Stimulated activated memory B cell treated with anti-CD40 and anti-IgM and Interleukin-4, amounts not matched to agents 10 μg/mL and 1 μg/mL and 100 μg/mL, for 72 hours (primary cell): ENCODE measurements at regions not wholly inside any gene's neighbourhood (a gene's known extent, or its start where the extent isn't known, plus 50 kb on each side); places are given as distances from the start of the nearest gene placed in this dataset.

Experiments
- ATAC-seq: fragments of 150-1000 bp; cut with Tn5 transposase; 2 replicates; pipeline ENCODE4 v1.10.0; 2021
- H3K27ac Mint-ChIP-seq: one replicate; pipeline ENCODE4 v1.8.0; 2022; ENCODE audit warnings: mild to moderate bottlenecking, mixed read lengths
- H3K27me3 Mint-ChIP-seq: one replicate; pipeline ENCODE4 v1.8.0; 2022; ENCODE audit warnings: mixed read lengths
- H3K36me3 Mint-ChIP-seq: one replicate; pipeline ENCODE4 v1.8.0; 2022; ENCODE audit warnings: mixed read lengths
- H3K4me1 Mint-ChIP-seq: one replicate; pipeline ENCODE4 v1.8.0; 2022; ENCODE audit warnings: mixed read lengths
- H3K4me3 Mint-ChIP-seq: one replicate; pipeline ENCODE4 v1.8.0; 2022; ENCODE audit warnings: mild to moderate bottlenecking, moderate library complexity, mixed read lengths
- H3K9me3 Mint-ChIP-seq: one replicate; pipeline ENCODE4 v1.8.0; 2022; ENCODE audit warnings: mixed read lengths

GRCh38 chr1:185425163-185425562 lies 108.1 kb upstream of the IVNS1ABP start:
- Mint-ChIP-seq H3K9me3 (peaks cover 11% of the 10 kb centered on the region), H3K27ac (no peak overlapping the region), H3K36me3 (no peaks in the 10 kb centered on the region), H3K4me1 (no peaks in the 10 kb centered on the region), H3K4me3 (no peak overlapping the region), H3K27me3 (no peaks in the 10 kb centered on the region)
- ATAC-seq: no peak

- H3K4me3 Mint-ChIP-seq: no peak overlapping the region
- no peak for ATAC-seq
- H3K27ac Mint-ChIP-seq: no peak overlapping the region
- H3K36me3 Mint-ChIP-seq: no peaks in the 10 kb centered on the region
- no peaks in the 10 kb centered on the region for H3K4me1 Mint-ChIP-seq
- H3K9me3 Mint-ChIP-seq: no peaks in the 10 kb centered on the region
- no peaks in the 10 kb centered on the region for H3K27me3 Mint-ChIP-seq
Measured at GRCh38 chr1:185421485-185422107, 104.6 kb upstream of the IVNS1ABP start.

GRCh38 chr1:185420588-185421081 lies 103.6 kb upstream of the IVNS1ABP start:
- H3K27me3 Mint-ChIP-seq: no peaks in the 10 kb centered on the region
- ATAC-seq: no peak
- no peak overlapping the region for H3K27ac Mint-ChIP-seq
- H3K9me3 Mint-ChIP-seq: no peaks in the 10 kb centered on the region
- H3K36me3 Mint-ChIP-seq: no peaks in the 10 kb centered on the region
- no peak overlapping the region for H3K4me3 Mint-ChIP-seq
- no peaks in the 10 kb centered on the region for H3K4me1 Mint-ChIP-seq

DNA sequence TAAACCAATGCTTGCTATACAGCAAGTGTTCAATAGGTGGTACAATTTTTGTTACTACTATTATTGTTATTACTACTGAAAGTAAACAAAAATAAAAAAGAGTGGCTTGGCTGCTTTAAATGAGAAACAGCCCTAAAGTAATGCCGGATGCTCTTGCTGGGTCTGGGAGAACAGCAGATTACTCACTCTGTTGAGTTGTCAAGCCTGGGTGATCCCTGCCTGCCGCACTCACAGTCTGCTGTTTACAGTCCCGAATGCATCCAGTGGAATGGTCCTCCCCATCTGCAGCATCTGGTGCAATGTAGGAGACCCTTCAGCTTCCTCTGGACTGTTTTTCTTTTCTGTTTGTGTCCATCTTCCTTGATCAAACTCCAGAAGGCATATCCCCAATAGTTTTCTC lies 102.7 kb upstream of the IVNS1ABP start:
- ATAC-seq: no peak
- no peak overlapping the region for H3K4me3 Mint-ChIP-seq
- H3K27me3 Mint-ChIP-seq: no peaks in the 10 kb centered on the region
- H3K4me1 Mint-ChIP-seq: no peaks in the 10 kb centered on the region
- no peaks in the 10 kb centered on the region for H3K36me3 Mint-ChIP-seq
- H3K27ac Mint-ChIP-seq: no peak overlapping the region
- H3K9me3 Mint-ChIP-seq: no peaks in the 10 kb centered on the region

DNA sequence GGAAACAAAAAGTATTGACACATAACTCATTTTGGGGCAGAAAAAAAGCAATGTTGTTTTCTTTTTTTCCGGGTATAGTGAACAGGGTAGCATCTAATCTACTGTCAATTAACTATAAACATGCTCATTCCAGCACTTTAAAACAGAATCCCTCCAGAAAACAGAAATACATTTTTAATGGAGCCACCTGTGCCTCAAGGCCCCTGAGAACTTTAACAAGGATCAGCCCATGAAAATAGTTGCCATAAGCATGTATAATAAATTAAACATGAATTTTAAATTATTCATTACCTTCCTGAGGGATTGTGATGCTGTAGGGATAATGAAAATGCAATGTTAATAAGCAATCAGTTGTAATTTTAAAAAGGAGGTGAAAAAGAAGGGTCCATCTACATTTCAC lies 101.4 kb upstream of the IVNS1ABP start:
- no peaks in the 10 kb centered on the region for H3K4me1 Mint-ChIP-seq
- H3K27me3 Mint-ChIP-seq: no peaks in the 10 kb centered on the region
- no peak for ATAC-seq
- H3K36me3 Mint-ChIP-seq: no peaks in the 10 kb centered on the region
- no peak overlapping the region for H3K4me3 Mint-ChIP-seq
- no peak overlapping the region for H3K27ac Mint-ChIP-seq
- no peaks in the 10 kb centered on the region for H3K9me3 Mint-ChIP-seq

DNA sequence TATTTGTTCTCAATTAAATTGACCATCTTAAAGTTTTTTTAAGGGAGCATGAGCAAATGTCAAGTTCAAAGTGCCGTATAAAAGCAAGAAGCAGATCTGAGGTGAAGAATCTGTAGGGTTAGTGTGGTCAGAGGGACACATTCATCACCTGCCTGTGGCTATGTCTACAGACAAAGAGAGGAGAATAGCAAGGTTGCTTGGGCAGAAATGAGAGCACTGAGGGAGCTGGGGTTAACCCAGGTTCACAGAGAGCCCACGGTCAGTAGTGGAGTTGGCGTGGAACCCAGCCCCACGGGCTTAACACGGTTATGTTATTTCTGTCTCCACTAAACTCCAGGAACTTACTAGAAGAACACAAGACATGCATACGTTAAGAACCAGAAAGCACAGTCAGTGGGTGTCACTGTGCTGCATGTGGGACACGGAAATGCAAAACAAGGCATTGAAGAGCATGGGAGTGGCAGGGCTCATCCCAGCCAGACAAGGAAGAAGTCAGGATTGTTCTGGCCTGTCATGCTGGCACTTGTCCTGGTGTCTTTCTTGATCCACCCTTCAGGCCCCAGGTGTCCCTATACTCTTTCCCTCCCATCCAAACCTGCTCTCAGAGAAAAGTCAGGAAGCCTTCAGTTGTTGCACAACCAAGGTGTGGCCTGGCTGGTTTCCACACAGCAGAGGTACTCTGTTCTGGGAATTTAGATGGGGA lies 95.5 kb upstream of the IVNS1ABP start:
- Mint-ChIP-seq H3K27ac (no peak overlapping the region), H3K4me1 (peaks cover 26% of the 10 kb centered on the region), H3K4me3 (no peak overlapping the region), H3K9me3 (no peaks in the 10 kb centered on the region), H3K36me3 (no peaks in the 10 kb centered on the region), H3K27me3 (no peaks in the 10 kb centered on the region)
- ATAC-seq: no peak

DNA sequence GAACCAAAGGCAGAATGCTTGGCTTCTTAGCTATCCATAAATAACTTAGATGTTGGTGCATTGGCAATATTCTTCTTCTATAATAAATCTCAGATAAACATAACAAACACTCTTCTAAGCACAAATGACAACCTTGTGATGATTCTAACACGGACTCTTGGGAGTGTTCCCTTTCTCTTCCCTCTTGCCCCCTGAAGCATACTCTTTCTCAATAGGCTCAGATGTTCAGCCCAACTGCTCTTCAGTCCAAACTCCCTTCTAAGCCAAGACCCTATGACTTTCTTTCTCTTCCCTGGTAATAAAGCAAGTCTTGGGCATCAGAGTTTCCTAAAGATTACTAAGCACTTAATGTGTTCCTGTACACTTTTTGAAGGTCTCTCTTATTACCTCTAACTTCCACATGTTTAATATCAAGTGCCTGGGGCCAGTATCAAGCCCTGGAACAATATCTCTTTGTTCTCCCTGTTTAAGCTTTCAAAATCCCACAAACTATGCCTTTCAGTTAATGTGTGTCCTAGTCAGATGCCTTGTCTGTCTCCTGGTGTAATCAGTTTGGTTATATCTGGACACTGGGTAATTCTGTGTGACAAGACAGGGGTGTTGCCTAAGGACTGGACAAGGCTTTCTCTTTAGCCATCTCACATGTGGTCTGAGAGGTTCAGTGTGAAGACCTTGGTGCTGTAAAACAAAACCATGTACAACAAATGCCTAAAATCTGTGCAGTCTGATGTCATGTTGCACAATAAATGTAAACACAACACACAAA lies 92.9 kb upstream of the IVNS1ABP start:
- peaks cover under 1% of the 10 kb centered on the region for H3K27me3 Mint-ChIP-seq
- H3K9me3 Mint-ChIP-seq: no peaks in the 10 kb centered on the region
- H3K4me1 Mint-ChIP-seq: peaks cover 35% of the 10 kb centered on the region
- H3K27ac Mint-ChIP-seq: no peak overlapping the region
- ATAC-seq: no peak
- H3K36me3 Mint-ChIP-seq: no peaks in the 10 kb centered on the region
- no peak overlapping the region for H3K4me3 Mint-ChIP-seq

DNA sequence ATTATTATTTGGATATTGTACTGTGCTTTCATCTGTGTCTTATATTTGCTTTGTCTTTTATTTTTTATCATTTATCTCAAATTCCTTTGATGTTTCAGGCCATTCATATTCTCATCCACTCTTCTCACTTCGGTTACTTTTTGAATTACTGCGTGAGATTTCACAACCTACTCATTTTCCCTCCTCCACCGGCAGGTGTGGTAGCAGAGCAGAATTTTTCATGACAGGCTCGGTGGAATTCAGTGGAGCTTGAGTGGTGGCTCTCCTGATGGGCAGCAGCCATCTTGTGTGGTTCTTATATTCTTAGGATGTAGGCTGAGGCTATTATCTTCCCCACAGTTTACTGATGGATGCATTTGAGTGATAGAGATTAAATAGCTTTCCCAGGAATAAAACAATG lies 92.3 kb upstream of the IVNS1ABP start:
- no peak overlapping the region for H3K4me3 Mint-ChIP-seq
- peak overlapping the region; percentile 66 for H3K27ac Mint-ChIP-seq
- no peaks in the 10 kb centered on the region for H3K36me3 Mint-ChIP-seq
- H3K9me3 Mint-ChIP-seq: no peaks in the 10 kb centered on the region
- H3K4me1 Mint-ChIP-seq: peaks cover 35% of the 10 kb centered on the region
- H3K27me3 Mint-ChIP-seq: peaks cover 7% of the 10 kb centered on the region
- ATAC-seq: no peak

DNA sequence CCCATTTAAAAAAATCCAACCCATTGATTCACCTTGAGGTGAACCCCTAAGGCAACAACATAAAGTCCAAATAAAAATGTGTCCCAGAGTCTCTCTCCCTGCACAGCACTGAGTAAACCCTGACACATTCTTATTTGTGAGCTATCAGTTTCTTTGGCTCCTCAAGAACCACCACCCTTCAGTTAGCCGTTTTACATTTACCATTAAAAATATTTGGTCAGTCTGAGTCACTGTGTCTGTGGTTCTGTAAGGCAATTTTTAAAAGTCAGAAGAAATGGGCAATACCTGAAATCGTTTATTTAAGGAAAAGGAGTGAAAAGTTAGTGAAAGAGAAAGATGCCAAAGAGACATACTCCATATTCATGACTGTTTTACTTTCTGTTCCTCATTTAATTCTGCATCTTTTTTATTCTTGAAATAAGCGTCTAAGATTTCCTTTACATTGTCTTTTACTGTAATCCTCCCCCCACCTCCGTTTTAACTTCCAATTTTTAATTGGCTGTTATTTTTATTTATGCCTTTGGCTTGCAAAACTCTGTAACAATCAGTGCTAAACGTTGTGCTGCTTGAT lies 91.7 kb upstream of the IVNS1ABP start:
- peak overlapping the region; percentile 66 for H3K27ac Mint-ChIP-seq
- no peak for ATAC-seq
- no peaks in the 10 kb centered on the region for H3K36me3 Mint-ChIP-seq
- peak overlapping the region; percentile 40 for H3K4me3 Mint-ChIP-seq
- H3K9me3 Mint-ChIP-seq: no peaks in the 10 kb centered on the region
- H3K4me1 Mint-ChIP-seq: peaks cover 35% of the 10 kb centered on the region
- H3K27me3 Mint-ChIP-seq: peaks cover 8% of the 10 kb centered on the region

GRCh38 chr1:185406691-185407009 lies 89.6 kb upstream of the IVNS1ABP start:
- no peaks in the 10 kb centered on the region for H3K9me3 Mint-ChIP-seq
- H3K36me3 Mint-ChIP-seq: no peaks in the 10 kb centered on the region
- peak; percentile 59 for ATAC-seq
- H3K27me3 Mint-ChIP-seq: peaks cover 18% of the 10 kb centered on the region
- peaks cover 35% of the 10 kb centered on the region for H3K4me1 Mint-ChIP-seq
- no peak overlapping the region for H3K27ac Mint-ChIP-seq
- H3K4me3 Mint-ChIP-seq: no peak overlapping the region

GRCh38 chr1:185406006-185406690 lies 89.1 kb upstream of the IVNS1ABP start:
- Mint-ChIP-seq H3K36me3 (no peaks in the 10 kb centered on the region), H3K27me3 (peaks cover 18% of the 10 kb centered on the region), H3K4me1 (peaks cover 34% of the 10 kb centered on the region)

GRCh38 chr1:185404907-185405568 lies 88.0 kb upstream of the IVNS1ABP start:
- no peak for ATAC-seq
- no peaks in the 10 kb centered on the region for H3K9me3 Mint-ChIP-seq
- peaks cover 29% of the 10 kb centered on the region for H3K4me1 Mint-ChIP-seq
- H3K4me3 Mint-ChIP-seq: no peak overlapping the region
- H3K27me3 Mint-ChIP-seq: peaks cover 18% of the 10 kb centered on the region
- no peaks in the 10 kb centered on the region for H3K36me3 Mint-ChIP-seq
- H3K27ac Mint-ChIP-seq: no peak overlapping the region

More at GRCh38 chr1:185406006-185406690, 89.1 kb upstream of the IVNS1ABP start:
- no peak overlapping the region for H3K4me3 Mint-ChIP-seq
- no peak overlapping the region for H3K27ac Mint-ChIP-seq
- peak; percentile 36 for ATAC-seq
- no peaks in the 10 kb centered on the region for H3K9me3 Mint-ChIP-seq

- no peaks in the 10 kb centered on the region for H3K36me3 Mint-ChIP-seq
- H3K4me3 Mint-ChIP-seq: no peak overlapping the region
- peaks cover 22% of the 10 kb centered on the region for H3K4me1 Mint-ChIP-seq
- H3K27me3 Mint-ChIP-seq: peaks cover 18% of the 10 kb centered on the region
- no peak for ATAC-seq
- no peak overlapping the region for H3K27ac Mint-ChIP-seq
- no peaks in the 10 kb centered on the region for H3K9me3 Mint-ChIP-seq
Measured at GRCh38 chr1:185404291-185404690, 87.2 kb upstream of the IVNS1ABP start.

- no peak overlapping the region for H3K27ac Mint-ChIP-seq
- no peak overlapping the region for H3K4me3 Mint-ChIP-seq
- no peak for ATAC-seq
- no peaks in the 10 kb centered on the region for H3K36me3 Mint-ChIP-seq
- H3K9me3 Mint-ChIP-seq: no peaks in the 10 kb centered on the region
- H3K4me1 Mint-ChIP-seq: peaks cover 9% of the 10 kb centered on the region
- peaks cover 18% of the 10 kb centered on the region for H3K27me3 Mint-ChIP-seq
Measured at GRCh38 chr1:185402930-185403329, 85.9 kb upstream of the IVNS1ABP start.
